GM12878 (cell line): ENCODE measurements at regions not wholly inside any gene's neighbourhood (a gene's known extent, or its start where the extent isn't known, plus 50 kb on each side); places are given as distances from the start of the nearest gene placed in this dataset.

ENCODE experiments used
- CREB1 ChIP-seq: IDR thresholded peaks from 2 replicates; pipeline ENCODE4 v1.6.1; 2012; ENCODE audit warnings: low read depth, mild to moderate bottlenecking, inconsistent platforms
- SP1 ChIP-seq: IDR thresholded peaks from one replicate; pipeline ENCODE4 v1.6.1; 2011; ENCODE audit warnings: low read depth, low read length
- SPI1 ChIP-seq: IDR thresholded peaks from 2 replicates; pipeline ENCODE4 v1.6.1; 2011; ENCODE audit warnings: low read depth, mild to moderate bottlenecking, low read length, moderate library complexity, borderline replicate concordance; ENCODE audit not compliant: insufficient read depth
- TCF3 ChIP-seq: IDR thresholded peaks from 2 replicates; pipeline ENCODE4 v1.6.1; 2012; ENCODE audit warnings: low read depth, mild to moderate bottlenecking, low read length, borderline replicate concordance; ENCODE audit not compliant: insufficient read depth
- ZNF24 ChIP-seq: fragments of 450-650 bp; IDR thresholded peaks from 2 replicates; pipeline ENCODE4 v1.6.1; 2017; ENCODE audit warnings: antibody characterized with exemption, mild to moderate bottlenecking
- TF ChIP-seq, protein P1 (sequence below): fragments of 450-650 bp; IDR thresholded peaks from 2 replicates; pipeline ENCODE4 v1.6.1; 2017; ENCODE audit warnings: mild to moderate bottlenecking, moderate library complexity
- TF ChIP-seq, protein P2 (sequence below): fragments of 450-650 bp; IDR thresholded peaks from 2 replicates; pipeline ENCODE4 v1.6.1; 2014; ENCODE audit warnings: mild to moderate bottlenecking
- TF ChIP-seq, protein P3 (sequence below): fragments of 450-650 bp; IDR thresholded peaks from 2 replicates; pipeline ENCODE4 v1.6.1; 2017; ENCODE audit warnings: mild to moderate bottlenecking, low read depth, inconsistent platforms; ENCODE audit not compliant: poor library complexity, severe bottlenecking
- TF ChIP-seq, protein P4 (sequence below): IDR thresholded peaks from 2 replicates; pipeline ENCODE4 v1.6.1; 2011; ENCODE audit warnings: low read depth, low read length, improper control_type of control experiment, borderline replicate concordance

DNA sequence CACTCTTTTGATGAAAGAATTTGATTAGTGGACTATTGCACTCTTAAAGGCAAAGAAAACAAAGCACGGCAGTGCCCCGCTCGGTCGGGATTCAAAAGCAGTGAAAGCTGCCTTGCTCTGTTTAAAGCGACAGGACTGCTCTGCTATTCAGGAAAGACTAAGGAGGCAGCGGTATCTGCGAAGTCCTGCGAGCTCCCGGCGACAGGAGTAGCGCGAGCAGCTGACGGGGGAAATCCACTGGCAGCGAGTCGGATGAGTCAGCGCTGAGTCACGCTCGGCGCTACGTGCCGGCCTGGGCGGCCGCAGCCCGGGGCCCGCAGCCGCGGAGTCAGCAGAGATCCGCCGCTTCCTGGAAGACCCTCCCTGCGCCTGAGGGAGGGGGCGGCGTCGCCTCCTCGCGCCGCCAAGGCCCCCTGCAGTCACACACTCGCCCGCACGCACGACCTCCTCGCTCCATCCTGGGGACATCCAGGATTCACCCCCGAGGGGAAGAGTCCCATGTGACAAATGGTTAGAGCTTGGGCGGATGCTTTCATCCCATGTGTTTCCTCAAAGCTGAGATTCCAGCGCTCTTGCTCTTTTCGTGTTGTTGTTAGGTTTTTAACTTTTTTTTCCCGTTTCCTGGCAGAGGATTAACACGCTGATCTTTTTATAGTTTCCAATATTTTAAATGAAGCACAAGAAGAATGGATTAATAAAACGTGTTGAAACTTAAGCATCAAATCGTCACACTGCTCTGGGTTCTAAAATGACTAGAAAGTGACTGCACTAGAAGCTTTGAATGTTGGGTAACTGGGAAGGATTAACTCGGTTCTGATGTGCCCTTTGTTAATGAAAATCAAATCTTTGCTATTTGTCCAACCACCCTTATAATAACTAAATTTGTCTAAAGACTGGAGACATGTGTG, 102.5 kb downstream of the ARRDC3 start (continued):
- TF ChIP-seq, protein P1, sequence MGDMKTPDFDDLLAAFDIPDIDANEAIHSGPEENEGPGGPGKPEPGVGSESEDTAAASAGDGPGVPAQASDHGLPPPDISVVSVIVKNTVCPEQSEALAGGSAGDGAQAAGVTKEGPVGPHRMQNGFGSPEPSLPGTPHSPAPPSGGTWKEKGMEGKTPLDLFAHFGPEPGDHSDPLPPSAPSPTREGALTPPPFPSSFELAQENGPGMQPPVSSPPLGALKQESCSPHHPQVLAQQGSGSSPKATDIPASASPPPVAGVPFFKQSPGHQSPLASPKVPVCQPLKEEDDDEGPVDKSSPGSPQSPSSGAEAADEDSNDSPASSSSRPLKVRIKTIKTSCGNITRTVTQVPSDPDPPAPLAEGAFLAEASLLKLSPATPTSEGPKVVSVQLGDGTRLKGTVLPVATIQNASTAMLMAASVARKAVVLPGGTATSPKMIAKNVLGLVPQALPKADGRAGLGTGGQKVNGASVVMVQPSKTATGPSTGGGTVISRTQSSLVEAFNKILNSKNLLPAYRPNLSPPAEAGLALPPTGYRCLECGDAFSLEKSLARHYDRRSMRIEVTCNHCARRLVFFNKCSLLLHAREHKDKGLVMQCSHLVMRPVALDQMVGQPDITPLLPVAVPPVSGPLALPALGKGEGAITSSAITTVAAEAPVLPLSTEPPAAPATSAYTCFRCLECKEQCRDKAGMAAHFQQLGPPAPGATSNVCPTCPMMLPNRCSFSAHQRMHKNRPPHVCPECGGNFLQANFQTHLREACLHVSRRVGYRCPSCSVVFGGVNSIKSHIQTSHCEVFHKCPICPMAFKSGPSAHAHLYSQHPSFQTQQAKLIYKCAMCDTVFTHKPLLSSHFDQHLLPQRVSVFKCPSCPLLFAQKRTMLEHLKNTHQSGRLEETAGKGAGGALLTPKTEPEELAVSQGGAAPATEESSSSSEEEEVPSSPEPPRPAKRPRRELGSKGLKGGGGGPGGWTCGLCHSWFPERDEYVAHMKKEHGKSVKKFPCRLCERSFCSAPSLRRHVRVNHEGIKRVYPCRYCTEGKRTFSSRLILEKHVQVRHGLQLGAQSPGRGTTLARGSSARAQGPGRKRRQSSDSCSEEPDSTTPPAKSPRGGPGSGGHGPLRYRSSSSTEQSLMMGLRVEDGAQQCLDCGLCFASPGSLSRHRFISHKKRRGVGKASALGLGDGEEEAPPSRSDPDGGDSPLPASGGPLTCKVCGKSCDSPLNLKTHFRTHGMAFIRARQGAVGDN: peak; percentile 84; the same call in 1 of the 2 replicates
- TF ChIP-seq ZNF24 (peak; percentile 53), SPI1 (no peak), TCF3 (peak; percentile 76; the same call in 1 of the 2 replicates), CREB1 (peak; percentile 74), SP1 (peak; percentile 42)
- TF ChIP-seq, protein P2, sequence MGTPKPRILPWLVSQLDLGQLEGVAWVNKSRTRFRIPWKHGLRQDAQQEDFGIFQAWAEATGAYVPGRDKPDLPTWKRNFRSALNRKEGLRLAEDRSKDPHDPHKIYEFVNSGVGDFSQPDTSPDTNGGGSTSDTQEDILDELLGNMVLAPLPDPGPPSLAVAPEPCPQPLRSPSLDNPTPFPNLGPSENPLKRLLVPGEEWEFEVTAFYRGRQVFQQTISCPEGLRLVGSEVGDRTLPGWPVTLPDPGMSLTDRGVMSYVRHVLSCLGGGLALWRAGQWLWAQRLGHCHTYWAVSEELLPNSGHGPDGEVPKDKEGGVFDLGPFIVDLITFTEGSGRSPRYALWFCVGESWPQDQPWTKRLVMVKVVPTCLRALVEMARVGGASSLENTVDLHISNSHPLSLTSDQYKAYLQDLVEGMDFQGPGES: no peak
- TF ChIP-seq, protein P3, sequence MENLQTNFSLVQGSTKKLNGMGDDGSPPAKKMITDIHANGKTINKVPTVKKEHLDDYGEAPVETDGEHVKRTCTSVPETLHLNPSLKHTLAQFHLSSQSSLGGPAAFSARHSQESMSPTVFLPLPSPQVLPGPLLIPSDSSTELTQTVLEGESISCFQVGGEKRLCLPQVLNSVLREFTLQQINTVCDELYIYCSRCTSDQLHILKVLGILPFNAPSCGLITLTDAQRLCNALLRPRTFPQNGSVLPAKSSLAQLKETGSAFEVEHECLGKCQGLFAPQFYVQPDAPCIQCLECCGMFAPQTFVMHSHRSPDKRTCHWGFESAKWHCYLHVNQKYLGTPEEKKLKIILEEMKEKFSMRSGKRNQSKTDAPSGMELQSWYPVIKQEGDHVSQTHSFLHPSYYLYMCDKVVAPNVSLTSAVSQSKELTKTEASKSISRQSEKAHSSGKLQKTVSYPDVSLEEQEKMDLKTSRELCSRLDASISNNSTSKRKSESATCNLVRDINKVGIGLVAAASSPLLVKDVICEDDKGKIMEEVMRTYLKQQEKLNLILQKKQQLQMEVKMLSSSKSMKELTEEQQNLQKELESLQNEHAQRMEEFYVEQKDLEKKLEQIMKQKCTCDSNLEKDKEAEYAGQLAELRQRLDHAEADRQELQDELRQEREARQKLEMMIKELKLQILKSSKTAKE: peak; percentile 42
- TF ChIP-seq, protein P4, sequence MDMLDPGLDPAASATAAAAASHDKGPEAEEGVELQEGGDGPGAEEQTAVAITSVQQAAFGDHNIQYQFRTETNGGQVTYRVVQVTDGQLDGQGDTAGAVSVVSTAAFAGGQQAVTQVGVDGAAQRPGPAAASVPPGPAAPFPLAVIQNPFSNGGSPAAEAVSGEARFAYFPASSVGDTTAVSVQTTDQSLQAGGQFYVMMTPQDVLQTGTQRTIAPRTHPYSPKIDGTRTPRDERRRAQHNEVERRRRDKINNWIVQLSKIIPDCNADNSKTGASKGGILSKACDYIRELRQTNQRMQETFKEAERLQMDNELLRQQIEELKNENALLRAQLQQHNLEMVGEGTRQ: no peak; the same call in 1 of the 2 replicates
